IMR-90 (cell line): ENCODE measurements at regions not wholly inside any gene's neighbourhood (a gene's known extent, or its start where the extent isn't known, plus 50 kb on each side); places are given as distances from the start of the nearest gene placed in this dataset.

Experiments
- CHD1 ChIP-seq: IDR thresholded peaks from 2 replicates; pipeline ENCODE4 v1.6.1; 2012; ENCODE audit warnings: low read depth, low read length, improper control_type of control experiment
- MXI1 ChIP-seq: IDR thresholded peaks from 2 replicates; pipeline ENCODE4 v1.6.1; 2012; ENCODE audit warnings: low read depth, mild to moderate bottlenecking, low read length, moderate library complexity, borderline replicate concordance
- POLR2A ChIP-seq: IDR thresholded peaks from 2 replicates; pipeline ENCODE4 v1.6.1; 2012; ENCODE audit warnings: mild to moderate bottlenecking, low read depth, low read length
- RFX5 ChIP-seq: IDR thresholded peaks from 2 replicates; pipeline ENCODE4 v1.8.0; 2012; ENCODE audit warnings: low read depth, mild to moderate bottlenecking, low read length, moderate library complexity
- SMC3 ChIP-seq: fragments of 150-350 bp; IDR thresholded peaks from 2 replicates; pipeline ENCODE4 v1.6.1; 2016; ENCODE audit warnings: low read depth, mild to moderate bottlenecking, antibody characterized with exemption, low read length, moderate library complexity
- USF2 ChIP-seq: fragments of 150-350 bp; IDR thresholded peaks from 2 replicates; pipeline ENCODE4 v1.6.1; 2017; ENCODE audit warnings: mild to moderate bottlenecking, antibody characterized with exemption, low read length, low read depth
- TF ChIP-seq, protein P1 (sequence below): conservative IDR thresholded peaks from 2 replicates; pipeline ENCODE4 v1.5.1; 2012; ENCODE audit warnings: mild to moderate bottlenecking, low read depth, low read length, improper control_type of control experiment

GRCh38 chr6:150306290-150306689 is 62.5 kb upstream of the IYD start:
- TF ChIP-seq, protein P1, sequence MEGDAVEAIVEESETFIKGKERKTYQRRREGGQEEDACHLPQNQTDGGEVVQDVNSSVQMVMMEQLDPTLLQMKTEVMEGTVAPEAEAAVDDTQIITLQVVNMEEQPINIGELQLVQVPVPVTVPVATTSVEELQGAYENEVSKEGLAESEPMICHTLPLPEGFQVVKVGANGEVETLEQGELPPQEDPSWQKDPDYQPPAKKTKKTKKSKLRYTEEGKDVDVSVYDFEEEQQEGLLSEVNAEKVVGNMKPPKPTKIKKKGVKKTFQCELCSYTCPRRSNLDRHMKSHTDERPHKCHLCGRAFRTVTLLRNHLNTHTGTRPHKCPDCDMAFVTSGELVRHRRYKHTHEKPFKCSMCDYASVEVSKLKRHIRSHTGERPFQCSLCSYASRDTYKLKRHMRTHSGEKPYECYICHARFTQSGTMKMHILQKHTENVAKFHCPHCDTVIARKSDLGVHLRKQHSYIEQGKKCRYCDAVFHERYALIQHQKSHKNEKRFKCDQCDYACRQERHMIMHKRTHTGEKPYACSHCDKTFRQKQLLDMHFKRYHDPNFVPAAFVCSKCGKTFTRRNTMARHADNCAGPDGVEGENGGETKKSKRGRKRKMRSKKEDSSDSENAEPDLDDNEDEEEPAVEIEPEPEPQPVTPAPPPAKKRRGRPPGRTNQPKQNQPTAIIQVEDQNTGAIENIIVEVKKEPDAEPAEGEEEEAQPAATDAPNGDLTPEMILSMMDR, result no peak
- TF ChIP-seq RFX5 (no peak), USF2 (no peak), POLR2A (no peak), CHD1 (no peak), MXI1 (no peak), SMC3 (no peak)
